ENCODE measurements at regions not wholly inside any gene's neighbourhood (a gene's known extent, or its start where the extent isn't known, plus 50 kb on each side); places are given as distances from the start of the nearest gene placed in this dataset.
"Not testable (repeated sequence)": the region's sequence is repeated elsewhere in the genome, so short reads cannot be mapped to it uniquely, and the experiment has no call there.

DNA sequence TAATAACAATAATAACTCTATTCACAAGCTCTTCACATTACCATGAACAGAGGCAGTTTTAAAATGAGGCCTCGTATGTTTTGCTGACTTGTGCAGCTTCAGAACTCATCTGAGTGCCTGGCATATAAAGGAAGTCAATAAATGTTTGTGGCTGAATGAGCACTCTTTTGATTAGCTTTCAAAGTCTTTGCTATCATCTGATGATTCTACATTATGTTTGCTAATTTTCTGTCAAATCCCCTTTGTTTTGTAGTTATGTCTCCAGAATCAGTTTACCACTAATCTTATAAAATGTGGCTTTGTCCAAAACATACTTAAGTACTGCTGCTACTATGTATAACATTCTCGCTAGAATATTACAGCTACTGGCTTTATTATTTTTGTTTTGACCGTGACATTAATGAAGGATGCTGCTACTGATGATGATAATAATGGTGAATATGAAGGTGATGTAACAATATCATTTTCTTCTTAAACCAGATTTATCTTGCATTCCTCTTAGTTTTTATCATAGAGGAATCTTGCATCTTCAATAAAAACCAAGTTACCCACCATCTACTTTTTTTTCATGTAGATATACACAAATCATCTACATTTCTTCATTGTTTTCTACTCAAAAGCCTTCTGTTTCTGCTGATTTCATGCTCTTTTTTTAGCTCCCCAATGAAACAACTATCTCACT, 384.5 kb downstream of the NAF1 start:
- DNase-seq (ENCODE audit: low read depth, low spot score), result no peak
- no peak overlapping the region for H3K27ac ChIP-seq

DNA sequence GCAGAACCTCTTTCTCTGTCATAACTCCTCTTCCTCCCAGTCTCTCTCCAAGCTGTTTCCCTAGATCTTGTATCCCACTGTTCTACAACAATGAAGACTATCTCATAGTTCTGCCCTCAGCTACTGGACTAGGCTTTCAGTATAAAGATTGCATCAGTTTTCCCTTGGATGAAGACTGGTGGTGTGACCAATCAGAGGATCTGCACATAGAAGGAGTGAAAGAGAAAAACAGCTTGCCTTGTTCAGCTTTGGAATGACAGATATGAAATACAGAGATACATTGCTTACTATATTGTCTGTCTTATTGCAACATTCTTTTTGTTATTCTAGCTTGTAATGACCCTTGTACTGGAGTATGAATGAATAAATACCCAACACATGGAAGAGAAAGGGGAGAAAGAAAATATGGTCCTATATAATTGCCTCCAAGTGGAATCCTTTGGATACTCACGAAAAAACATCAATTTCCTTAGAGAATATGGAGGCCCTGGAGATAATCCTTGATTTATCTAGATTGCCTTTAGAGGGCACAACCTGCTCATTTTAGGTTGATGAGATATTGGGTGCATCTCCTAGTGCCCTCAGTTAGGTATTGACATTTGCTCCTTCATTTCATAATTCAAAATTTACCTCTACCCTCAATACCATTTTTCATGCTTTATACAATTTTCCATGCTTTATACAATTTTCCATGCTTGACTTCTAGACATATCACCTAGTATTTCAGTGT, 395.8 kb downstream of the NAF1 start:
- no peak overlapping the region for H3K27ac ChIP-seq
- DNase-seq (ENCODE audit: low read depth, low spot score), result no peak

DNA sequence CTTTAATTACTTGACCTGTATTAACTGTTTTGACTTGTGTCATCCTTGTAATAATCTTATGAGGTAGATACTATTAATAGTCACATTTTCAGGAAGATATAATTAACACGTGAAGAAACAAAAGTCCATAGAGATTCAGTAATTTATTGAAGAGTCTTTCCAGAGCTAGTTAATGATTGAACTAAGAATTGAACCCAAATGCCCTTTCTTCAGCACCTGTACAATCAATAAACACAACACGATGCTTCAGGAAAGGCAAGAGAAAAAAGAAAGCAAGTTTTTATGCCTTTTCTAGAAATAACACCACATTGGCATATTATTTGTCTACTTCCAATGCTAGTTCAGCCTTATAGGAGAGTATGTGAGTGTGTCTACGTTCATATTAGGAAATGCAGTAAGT, 399.6 kb downstream of the NAF1 start:
- no peak for DNase-seq (ENCODE audit: low read depth, low spot score)
- H3K27ac ChIP-seq, result no peak overlapping the region

- DNase-seq (ENCODE audit: low read depth, low spot score), result no peak
- H3K27ac ChIP-seq, result no peak overlapping the region
These were observed 404.7 kb downstream of the NAF1 start for GRCh38 chr4:162761965-162762364.

DNA sequence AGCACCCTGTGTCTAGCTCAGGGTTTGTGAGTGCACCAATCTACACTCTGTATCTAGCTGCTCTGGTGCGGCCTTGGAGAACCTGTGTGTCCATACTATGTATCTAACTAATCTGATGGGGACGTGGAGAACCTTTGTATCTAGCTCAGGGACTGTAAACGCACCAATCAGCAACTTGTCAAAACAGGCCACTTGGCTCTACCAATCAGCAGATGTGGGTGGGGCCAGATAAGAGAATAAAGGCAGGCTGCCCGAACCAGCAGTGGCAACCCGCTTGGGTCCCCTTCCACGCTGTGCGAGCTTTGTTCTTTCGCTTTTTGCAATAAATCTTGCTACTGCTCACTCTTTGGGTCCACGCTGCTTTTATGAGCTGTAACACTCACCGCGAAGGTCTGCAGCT, 426.5 kb downstream of the NAF1 start:
- H3K27ac ChIP-seq; DNase-seq (ENCODE audit: low read depth, low spot score): not testable (repeated sequence)

DNA sequence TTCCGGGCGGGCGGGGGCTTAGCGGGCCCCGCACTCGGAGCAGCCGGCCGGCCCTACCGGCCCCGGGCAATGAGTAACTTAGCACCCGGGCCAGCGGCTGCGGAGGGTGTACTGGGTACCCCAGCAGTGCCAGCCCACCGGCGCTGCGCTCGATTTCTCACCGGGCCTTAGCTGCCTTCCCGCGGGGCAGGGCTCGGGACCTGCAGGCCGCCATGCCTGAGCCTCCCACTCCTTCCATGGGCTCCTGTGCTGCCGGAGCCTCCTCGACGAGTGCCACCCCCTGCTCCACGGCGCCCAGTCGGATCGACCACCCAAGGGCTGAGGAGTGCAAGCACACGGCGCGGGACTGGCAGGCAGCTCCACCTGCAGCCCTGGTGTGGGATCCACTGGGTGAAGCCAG, 427.1 kb downstream of the NAF1 start:
- not testable (repeated sequence) for H3K27ac ChIP-seq; DNase-seq (ENCODE audit: low read depth, low spot score)

DNA sequence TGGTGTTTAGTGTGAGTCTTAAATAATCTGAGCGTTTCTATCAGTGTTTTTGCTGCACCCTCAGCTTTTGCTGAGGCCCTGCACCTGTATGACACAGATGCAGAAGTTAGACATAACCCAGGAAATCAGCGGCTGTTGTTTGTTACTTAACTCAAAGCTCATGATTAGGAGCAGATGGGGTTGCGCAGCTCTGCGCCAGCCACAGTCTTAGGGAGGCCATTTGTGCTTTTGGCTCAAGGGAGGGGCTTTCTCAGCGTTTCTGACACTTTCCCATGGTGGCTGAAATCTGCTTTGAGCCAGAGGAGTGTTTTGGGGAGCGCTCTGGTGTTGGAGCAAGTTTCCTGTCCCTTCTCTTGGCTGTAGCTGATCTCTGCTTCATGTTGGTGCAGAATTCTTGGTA, 433.8 kb downstream of the NAF1 start:
- no peak for DNase-seq (ENCODE audit: low read depth, low spot score)
- no peak overlapping the region for H3K27ac ChIP-seq

- DNase-seq (ENCODE audit: low read depth, low spot score), result no peak
- H3K27ac ChIP-seq, result no peak overlapping the region
These were observed 438.9 kb downstream of the NAF1 start for GRCh38 chr4:162727766-162728165.

- no peak overlapping the region for H3K27ac ChIP-seq
- no peak for DNase-seq (ENCODE audit: low read depth, low spot score)
These were observed 439.5 kb downstream of the NAF1 start for GRCh38 chr4:162727232-162727631.

GRCh38 chr4:162715401-162715800, 451.3 kb downstream of the NAF1 start:
- no peak overlapping the region for H3K27ac ChIP-seq
- DNase-seq (ENCODE audit: low read depth, low spot score), result no peak

DNA sequence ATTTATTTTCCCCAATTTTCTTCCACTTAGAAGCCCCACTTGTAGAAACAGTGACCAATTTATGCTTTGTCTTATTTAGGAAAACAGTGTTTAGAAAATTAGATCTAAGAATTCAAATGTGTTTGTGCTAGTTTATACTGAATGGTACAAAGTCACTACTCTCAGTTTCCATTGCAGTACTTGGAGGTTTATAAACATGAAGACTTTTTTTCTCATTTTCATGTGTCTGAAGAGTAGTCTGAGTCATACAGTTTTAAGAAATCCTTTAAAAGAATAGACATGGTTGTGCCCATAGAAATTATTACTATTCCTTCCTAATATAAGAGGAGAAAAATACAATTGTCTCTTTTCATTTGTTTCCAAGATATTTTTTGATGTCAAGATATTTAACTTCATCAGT, 458.7 kb downstream of the NAF1 start:
- DNase-seq (ENCODE audit: low read depth, low spot score), result no peak
- no peak overlapping the region for H3K27ac ChIP-seq

- H3K27ac ChIP-seq, result no peak overlapping the region
- no peak for DNase-seq (ENCODE audit: low read depth, low spot score)
These were observed 460.1 kb downstream of the NAF1 start for GRCh38 chr4:162706632-162707031.

GRCh38 chr4:162706051-162706450, 460.6 kb downstream of the NAF1 start:
- no peak overlapping the region for H3K27ac ChIP-seq
- no peak for DNase-seq (ENCODE audit: low read depth, low spot score)

GRCh38 chr4:162705130-162705803, 461.4 kb downstream of the NAF1 start:
- no peak for DNase-seq (ENCODE audit: low read depth, low spot score)
- no peak overlapping the region for H3K27ac ChIP-seq

GRCh38 chr4:162700815-162701361, 465.8 kb downstream of the NAF1 start:
- no peak for DNase-seq (ENCODE audit: low read depth, low spot score)
- no peak overlapping the region for H3K27ac ChIP-seq

DNA sequence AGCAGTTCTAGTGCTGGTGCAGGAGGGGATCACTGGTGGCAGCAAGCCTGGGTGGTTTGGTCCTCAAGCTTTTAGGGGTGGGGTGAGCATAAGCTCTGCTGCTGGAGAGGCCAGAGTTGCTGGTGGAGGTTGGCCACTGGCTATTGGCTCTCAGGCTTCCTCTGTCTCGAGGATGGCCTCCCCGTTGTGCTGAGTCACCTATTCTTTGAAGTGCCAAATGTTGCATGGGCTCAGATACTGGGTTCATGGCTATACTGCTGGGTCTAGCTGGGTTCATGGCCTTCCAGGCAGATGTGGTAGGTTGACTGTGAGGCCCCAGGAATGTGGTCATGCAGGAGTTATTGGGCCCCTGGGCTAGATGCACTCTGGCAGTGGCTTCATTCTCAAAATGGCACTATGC, 466.3 kb downstream of the NAF1 start:
- DNase-seq (ENCODE audit: low read depth, low spot score), result no peak
- H3K27ac ChIP-seq, result no peak overlapping the region

DNA sequence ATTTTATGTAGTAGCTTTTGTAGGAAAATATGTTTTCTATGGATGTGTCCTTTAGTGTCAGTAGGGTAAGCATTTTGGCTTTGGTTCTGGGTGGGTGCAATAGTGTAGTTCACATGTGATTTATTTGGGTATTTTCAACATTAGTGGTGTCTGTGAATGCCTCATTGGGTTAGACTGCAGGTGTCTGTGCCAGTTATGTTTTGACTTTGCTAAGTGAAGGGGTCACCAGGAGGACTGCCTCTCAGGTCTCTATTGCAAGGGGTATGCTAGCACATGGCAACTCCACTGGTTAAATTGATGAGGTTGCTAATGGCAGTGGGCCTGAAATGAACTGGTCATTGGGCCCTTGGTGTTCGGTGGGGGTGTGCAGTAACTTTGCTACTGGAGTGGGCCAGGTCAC, 467.1 kb downstream of the NAF1 start:
- no peak overlapping the region for H3K27ac ChIP-seq
- DNase-seq (ENCODE audit: low read depth, low spot score), result no peak

GRCh38 chr4:162685410-162685809, 481.3 kb downstream of the NAF1 start:
- DNase-seq (ENCODE audit: low read depth, low spot score), result no peak
- no peak overlapping the region for H3K27ac ChIP-seq

DNA sequence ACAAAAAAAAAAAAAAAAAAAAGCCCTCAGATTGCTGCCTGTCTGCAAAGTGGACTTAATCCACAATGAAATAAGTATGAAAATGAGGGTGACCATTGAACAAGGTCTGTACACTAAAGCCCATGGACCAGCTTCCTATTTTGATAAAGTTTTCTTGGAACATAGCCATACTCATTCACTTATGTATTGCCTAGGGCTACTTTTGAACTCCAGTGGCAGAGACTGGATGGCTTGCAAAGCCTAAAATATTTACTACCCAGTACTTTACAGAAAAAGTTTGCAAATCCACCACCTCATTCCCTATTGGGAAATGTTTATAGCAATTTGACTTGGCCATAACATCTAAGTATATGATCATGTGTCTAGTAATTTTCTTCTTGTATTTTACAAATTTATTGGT, 481.7 kb downstream of the NAF1 start:
- DNase-seq (ENCODE audit: low read depth, low spot score), result no peak
- H3K27ac ChIP-seq, result no peak overlapping the region

DNA sequence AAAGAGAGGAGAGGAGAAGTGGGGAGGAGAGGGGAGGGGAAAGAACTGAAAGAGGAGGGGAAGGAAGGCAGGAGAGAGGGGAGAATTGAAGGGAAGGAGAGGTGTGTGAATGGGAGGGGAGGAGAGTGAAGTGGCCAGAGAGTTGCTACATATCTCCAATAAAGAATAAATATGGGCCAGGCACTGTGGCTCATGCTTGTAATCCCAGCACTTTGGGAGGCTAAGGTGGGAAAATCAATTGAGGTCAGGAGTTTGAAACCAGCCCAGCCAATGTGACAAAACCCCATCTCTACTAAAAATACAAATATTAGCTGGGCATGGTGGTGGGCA, 482.4 kb downstream of the NAF1 start:
- peak overlapping the region; percentile 35 for H3K27ac ChIP-seq
- no peak for DNase-seq (ENCODE audit: low read depth, low spot score)

- H3K27ac ChIP-seq, result peak overlapping the region; percentile 35
- DNase-seq (ENCODE audit: low read depth, low spot score), result peak; percentile 70
These were observed 482.9 kb downstream of the NAF1 start for GRCh38 chr4:162683659-162684370.
